Inflammatory macrophage treated with lipopolysaccharide for 1 hour (primary cell): ENCODE measurements at regions not wholly inside any gene's neighbourhood (a gene's known extent, or its start where the extent isn't known, plus 50 kb on each side); places are given as distances from the start of the nearest gene placed in this dataset.

Experiments
- DNase-seq, 2 donors: peaks; one replicate each; pipeline ENCODE4 v3.0.0-alpha.2; 2020 to 2022

- no peak for DNase-seq
These were observed 104.1 kb downstream of the KCTD15 start for GRCh38 chr19:33900817-33901216.

- no peak for DNase-seq
These were observed 105.7 kb downstream of the KCTD15 start for GRCh38 chr19:33902395-33902794.

DNA sequence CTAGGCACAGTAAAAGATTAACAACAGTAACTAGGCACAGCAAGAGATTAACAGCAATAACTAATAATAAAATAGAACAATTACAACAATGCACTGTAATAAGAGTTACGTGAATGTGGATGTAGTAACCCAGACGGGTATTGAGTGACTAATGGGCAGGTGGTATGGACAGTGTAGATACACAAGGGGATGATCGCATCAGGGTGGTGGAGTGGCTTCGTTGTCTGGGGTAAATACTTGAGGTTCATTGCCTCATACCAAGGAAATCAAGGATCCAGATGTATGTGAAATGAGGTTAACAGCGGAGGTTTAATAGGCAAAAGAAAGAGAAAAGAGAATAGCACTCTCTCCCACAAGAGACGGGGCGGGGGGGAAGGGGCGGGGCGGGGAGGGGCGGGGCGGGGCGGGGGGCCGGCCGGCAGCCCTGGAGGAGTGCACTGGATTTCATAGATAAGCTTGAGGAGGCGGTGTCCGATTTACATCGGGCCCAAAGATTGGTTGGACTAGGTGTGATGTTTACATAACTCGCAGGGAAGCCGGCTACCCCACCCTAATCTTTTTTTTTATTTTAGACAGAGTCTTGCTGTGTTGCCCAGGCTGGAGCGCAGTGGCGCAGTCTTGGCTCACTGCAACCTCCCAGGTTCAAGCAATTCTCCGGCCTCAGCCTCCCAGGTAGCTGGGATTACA, 106.3 kb downstream of the KCTD15 start:
- no peak for DNase-seq

DNA sequence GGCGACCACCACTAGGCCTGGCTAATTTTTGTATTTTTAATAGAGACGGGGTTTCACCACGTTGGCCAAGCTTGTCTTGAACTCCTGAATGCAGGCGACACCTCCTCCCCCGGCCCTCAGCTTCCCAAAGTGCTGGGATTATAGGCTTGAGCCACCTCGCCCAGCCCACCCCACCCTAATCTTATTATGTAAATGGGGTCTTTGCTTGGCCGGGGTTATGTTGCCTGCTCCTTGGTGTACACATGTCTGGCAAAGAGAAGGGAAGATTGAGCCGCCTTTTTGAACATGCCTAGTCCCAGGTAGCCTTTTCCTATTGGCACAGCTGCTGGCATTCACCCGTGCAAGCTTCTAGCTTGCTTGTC, 106.8 kb downstream of the KCTD15 start:
- no peak for DNase-seq

- no peak for DNase-seq
These were observed 108.0 kb downstream of the KCTD15 start for GRCh38 chr19:33904681-33905080.

- DNase-seq, result no peak
These were observed 108.8 kb downstream of the KCTD15 start for GRCh38 chr19:33905473-33905936.

GRCh38 chr19:33905937-33906577, 109.4 kb downstream of the KCTD15 start:
- DNase-seq, result no peak

- DNase-seq, result no peak
These were observed 110.1 kb downstream of the KCTD15 start for GRCh38 chr19:33906578-33907335.

DNA sequence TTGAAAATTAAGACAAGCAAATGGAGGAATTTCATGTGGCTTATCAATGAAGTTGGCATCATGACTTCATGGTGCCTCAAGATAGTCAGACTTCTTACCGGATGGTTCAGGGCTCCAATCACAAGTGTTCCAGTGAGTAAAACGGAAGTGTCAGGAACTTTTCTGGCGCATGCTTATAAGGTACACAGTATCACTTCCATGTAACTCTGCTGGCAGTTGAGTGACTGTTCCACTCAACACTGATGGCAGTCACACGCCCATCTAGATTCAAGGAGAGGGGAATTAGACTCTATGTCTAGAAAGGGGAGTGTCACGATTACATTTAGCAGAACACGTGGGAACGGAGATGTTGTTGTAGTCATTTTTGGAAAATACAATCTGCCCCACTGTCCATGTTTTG, 114.3 kb downstream of the KCTD15 start:
- no peak for DNase-seq

GRCh38 chr19:33914599-33914998, 117.9 kb downstream of the KCTD15 start:
- DNase-seq, result no peak

GRCh38 chr19:33916792-33917191, 120.1 kb downstream of the KCTD15 start:
- DNase-seq, result no peak

- no peak for DNase-seq
These were observed 122.6 kb downstream of the KCTD15 start for GRCh38 chr19:33919291-33919690.

GRCh38 chr19:33921165-33921564, 124.5 kb downstream of the KCTD15 start:
- no peak for DNase-seq

DNA sequence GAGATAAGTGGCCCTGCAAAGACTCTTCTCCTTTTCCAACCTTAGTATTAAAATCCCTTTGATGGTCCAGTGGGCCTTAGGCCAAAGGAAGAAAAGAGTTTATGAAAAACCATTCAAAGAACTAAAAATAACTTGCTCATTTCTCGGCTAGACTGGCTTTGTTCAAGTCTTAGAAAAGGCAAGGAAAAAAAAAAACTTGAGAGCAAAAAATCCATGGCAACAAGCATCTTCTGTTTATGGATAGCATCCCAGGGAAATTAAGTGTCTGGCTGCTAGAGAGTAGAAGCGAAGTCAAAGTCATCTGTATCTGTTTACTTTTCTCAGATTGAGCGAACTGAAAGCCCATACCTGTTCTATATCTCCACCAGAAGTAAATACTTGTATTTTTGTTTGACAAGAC, 129.6 kb downstream of the KCTD15 start:
- DNase-seq, result no peak

DNA sequence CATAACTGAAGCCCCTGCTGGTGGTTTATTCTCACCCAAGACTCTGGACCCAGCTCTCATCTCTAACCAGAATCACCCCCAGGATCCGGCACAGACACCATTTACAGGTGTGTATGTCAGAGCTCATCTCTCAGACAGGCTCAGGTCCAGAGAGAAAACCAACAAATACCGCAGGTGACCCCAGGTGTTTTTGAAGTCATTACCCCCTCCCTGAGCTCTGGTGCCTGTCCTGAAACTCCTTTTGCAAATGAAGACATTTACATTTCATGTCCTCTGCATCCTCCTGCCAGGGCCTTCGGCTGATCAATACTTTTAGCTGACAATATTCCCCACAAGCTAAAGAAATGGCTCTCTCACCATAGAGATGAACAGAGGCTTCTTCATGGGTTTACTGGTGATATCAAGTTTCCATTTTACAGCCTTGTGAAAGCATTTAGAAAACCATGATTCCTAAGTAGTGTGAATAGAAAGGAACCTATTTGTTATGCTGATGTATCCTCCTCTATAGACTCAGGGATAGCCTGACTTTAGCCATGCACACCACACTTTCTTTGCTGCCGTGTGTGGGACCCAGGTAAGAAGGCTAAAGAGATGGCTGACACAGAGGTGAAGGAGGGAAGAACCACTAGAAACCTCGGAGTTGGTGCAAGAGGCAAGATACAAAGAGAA, 131.3 kb downstream of the KCTD15 start:
- no peak for DNase-seq

DNA sequence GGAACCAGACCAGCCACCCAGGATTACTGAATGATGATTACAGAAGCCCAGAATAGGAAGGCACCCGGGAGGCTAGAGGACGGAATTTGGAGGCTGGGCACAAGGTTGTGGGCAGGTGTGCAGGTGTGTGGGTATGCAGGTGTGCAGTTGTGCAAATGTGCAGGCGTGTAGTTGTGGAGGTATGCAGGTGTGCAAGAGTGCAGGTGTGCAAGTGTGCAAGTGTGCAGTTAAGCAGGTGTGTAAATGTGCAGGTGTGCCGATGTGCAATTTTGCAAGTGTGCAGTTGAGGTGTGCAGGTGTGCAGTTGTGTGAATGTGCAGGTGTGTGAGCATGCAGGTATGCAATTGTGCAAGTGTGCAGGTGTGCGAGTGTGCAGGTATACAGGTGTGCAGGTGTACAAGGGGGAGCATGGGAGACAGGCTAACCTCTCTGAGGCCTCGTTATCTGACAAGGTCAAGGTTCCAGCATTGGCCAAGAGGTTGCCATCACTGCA, 131.8 kb downstream of the KCTD15 start:
- no peak for DNase-seq

GRCh38 chr19:33933931-33934330, 137.3 kb downstream of the KCTD15 start:
- no peak for DNase-seq

DNA sequence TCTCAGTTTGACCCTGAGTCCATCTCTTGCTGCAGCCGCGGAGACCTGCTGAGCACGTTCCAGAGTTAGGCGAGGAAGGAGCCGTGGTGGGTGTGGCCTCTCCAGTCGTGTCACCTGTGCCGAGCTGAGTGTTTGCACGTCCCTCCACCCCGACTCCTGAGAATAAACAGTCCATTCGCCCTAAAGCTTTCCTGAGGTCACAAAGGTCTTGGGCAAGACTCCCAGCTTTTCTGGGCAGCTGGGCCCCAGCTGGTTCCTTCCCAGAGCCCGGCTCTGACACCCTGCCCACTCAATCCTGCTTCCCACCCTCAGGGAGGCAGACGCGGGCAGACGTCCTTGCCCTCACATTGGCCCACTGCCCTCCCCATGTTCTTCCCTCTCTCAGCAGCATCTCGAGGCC, 142.2 kb downstream of the KCTD15 start:
- no peak for DNase-seq

DNA sequence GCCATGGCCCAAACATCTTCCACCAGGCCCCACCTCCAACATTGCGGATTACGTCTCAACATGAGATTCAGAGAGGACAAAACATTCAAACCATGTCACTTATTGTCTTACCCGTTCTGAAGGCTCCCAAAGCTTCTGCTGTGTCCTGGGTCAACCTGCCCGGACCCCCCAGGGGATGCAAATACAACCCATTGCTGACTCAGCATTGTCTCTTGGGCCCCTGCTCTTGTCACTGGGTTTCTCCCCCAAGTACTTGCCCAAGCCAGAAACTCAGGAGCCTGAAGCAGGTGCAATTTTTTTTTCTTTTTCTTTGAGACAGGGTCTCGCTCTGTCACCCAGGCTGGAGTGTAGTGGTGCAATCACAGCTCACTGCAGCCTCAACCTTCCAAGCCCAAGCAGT, 144.5 kb downstream of the KCTD15 start:
- DNase-seq, result no peak

- no peak for DNase-seq
These were observed 150.0 kb downstream of the KCTD15 start for GRCh38 chr19:33946535-33947264.

- no peak for DNase-seq
These were observed 150.7 kb downstream of the KCTD15 start for GRCh38 chr19:33947265-33947964.
